Suprapubic skin (tissue), 4 donors: ENCODE measurements at regions not wholly inside any gene's neighbourhood (a gene's known extent, or its start where the extent isn't known, plus 50 kb on each side); places are given as distances from the start of the nearest gene placed in this dataset.

Experiments used
- DNase-seq, 2 donors: peaks; one replicate each; pipeline ENCODE4 v3.0.0-alpha.2; 2019; ENCODE audit warnings: low spot score in 2 of 2
- H3K27ac ChIP-seq: fragments of 200-600 bp; sonication (generic); one replicate; pipeline ENCODE4 v1.5.1; 2019
- H3K27me3 ChIP-seq: fragments of 200-600 bp; sonication (generic); one replicate; pipeline ENCODE4 v1.5.1; 2019
- H3K36me3 ChIP-seq: fragments of 200-600 bp; sonication (generic); one replicate; pipeline ENCODE4 v1.5.1; 2019
- H3K4me1 ChIP-seq: fragments of 200-600 bp; sonication (generic); one replicate; pipeline ENCODE4 v1.5.1; 2019
- H3K4me3 ChIP-seq: fragments of 200-600 bp; sonication (generic); one replicate; pipeline ENCODE4 v1.5.1; 2019; ENCODE audit warnings: mild to moderate bottlenecking
- H3K9me3 ChIP-seq: fragments of 200-600 bp; sonication (generic); one replicate; pipeline ENCODE4 v1.5.1; 2019
- EP300 ChIP-seq: sonication (generic); formaldehyde crosslinking; IDR thresholded peaks from one replicate; pipeline ENCODE4 v1.6.1; 2017; ENCODE audit warnings: antibody characterized with exemption
- POLR2A ChIP-seq, 2 donors: fragments of 450-650 bp; IDR thresholded peaks; one replicate each; pipeline ENCODE4 v1.6.1; 2017; ENCODE audit warnings: antibody characterized with exemption in 2 of 2, mild to moderate bottlenecking in 2 of 2, moderate library complexity in 2 of 2
- POLR2AphosphoS5 ChIP-seq, 3 donors: sonication (generic); formaldehyde crosslinking; IDR thresholded peaks; one replicate each; pipeline ENCODE4 v1.6.1; 2017; ENCODE audit warnings: antibody characterized with exemption in 3 of 3
- WGBS: methylation state at CpG from one replicate; pipeline ENCODE4 v1.1.5; 2018; 5-methylcytosine and 5-hydroxymethylcytosine counted together
- TF ChIP-seq, protein P1 (sequence below), 2 donors: fragments of 200-600 bp in 1 of 2; fragments of 450-650 bp in 1 of 2; sonication (generic) in 1 of 2; IDR thresholded peaks; one replicate each; pipeline ENCODE4 v1.5.1; 2016 to 2019; ENCODE audit warnings: antibody characterized with exemption in 2 of 2, mild to moderate bottlenecking in 1 of 2, moderate library complexity in 1 of 2

DNA sequence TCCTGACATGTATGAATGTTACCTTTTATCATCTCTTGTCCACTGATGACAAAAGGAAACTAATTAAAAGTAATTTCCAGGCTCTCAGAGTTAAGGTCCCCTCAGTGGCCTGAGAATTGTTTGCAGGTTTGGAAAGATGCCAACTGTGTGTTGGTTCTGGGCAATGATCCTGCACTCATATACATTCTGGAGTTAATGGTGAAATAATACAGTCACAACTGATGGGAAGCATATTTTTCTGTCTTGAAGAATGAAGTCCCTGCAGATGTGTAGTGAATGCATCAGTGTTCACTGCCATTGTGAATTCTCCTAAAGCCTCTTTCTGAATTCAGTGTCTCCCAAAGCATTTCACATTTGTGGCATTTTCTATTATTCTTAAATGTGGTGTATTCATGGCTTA, 238.1 kb upstream of the PPP1R2C start:
- H3K9me3 ChIP-seq = no peaks in the 10 kb centered on the region
- H3K4me3 ChIP-seq = no peak overlapping the region
- TF ChIP-seq POLR2A (IDR thresholded peaks at IDR 0.05) (no peak), POLR2AphosphoS5 (IDR thresholded peaks at IDR 0.05) (no peak), EP300 (no peak)
- TF ChIP-seq, protein P1, sequence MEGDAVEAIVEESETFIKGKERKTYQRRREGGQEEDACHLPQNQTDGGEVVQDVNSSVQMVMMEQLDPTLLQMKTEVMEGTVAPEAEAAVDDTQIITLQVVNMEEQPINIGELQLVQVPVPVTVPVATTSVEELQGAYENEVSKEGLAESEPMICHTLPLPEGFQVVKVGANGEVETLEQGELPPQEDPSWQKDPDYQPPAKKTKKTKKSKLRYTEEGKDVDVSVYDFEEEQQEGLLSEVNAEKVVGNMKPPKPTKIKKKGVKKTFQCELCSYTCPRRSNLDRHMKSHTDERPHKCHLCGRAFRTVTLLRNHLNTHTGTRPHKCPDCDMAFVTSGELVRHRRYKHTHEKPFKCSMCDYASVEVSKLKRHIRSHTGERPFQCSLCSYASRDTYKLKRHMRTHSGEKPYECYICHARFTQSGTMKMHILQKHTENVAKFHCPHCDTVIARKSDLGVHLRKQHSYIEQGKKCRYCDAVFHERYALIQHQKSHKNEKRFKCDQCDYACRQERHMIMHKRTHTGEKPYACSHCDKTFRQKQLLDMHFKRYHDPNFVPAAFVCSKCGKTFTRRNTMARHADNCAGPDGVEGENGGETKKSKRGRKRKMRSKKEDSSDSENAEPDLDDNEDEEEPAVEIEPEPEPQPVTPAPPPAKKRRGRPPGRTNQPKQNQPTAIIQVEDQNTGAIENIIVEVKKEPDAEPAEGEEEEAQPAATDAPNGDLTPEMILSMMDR (IDR thresholded peaks at IDR 0.05) = no peak
- no peaks in the 10 kb centered on the region for H3K36me3 ChIP-seq
- H3K4me1 ChIP-seq = no peaks in the 10 kb centered on the region
- no peaks in the 10 kb centered on the region for H3K27me3 ChIP-seq
- no peak overlapping the region for H3K27ac ChIP-seq
- DNase-seq = no peak

DNA sequence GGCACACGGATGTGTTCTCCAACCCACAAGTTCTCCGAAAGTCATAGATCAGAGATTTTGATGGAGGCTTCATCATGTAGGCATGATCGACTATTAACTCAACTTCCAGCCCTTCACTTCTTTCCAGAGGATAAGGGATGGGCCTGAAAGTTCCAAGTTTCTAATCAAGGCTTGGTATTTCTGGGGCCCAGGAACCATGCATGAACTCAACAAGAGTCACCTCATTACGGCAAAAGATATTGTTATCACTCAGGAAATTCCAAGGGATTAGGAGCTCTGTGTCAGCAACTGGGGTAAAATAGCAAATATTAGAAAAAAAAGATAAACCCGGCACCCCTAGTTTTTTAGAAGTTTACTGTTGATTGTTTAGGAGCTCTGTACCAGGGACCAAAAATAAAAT, 240.1 kb upstream of the PPP1R2C start:
- Histone ChIP-seq H3K4me3 (no peak overlapping the region), H3K27me3 (no peaks in the 10 kb centered on the region), H3K9me3 (no peaks in the 10 kb centered on the region), H3K4me1 (no peaks in the 10 kb centered on the region), H3K36me3 (no peaks in the 10 kb centered on the region), H3K27ac (no peak overlapping the region)
- DNase-seq = no peak
- TF ChIP-seq POLR2A (IDR thresholded peaks at IDR 0.05) (no peak), POLR2AphosphoS5 (IDR thresholded peaks at IDR 0.05) (no peak), EP300 (no peak)
- TF ChIP-seq, protein P1 (IDR thresholded peaks at IDR 0.05) = no peak
- WGBS = 93% methylated on average over 5 of the region's 5 CpGs

DNA sequence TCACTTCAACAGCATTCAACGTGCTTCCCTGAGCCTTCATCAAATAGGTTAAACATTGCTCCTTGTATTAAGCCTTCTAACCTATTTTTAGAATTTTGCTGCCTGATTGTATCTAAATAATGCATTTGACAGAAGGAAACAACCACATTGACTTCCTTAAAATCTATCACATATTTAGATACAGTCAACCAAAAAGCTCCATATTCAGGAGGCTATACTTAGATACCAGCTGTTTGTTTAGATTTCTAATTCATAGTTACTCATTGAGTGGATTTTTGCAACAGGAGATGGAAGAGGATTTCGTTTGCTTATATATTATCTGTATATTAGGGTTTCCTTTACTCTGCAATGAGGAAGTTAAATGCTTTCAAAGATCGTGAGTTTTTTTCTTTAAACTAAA, 241.1 kb upstream of the PPP1R2C start:
- Histone ChIP-seq H3K27ac (no peak overlapping the region), H3K9me3 (no peaks in the 10 kb centered on the region)
- WGBS = 45% methylated on average over 3 of the region's 3 CpGs

DNA sequence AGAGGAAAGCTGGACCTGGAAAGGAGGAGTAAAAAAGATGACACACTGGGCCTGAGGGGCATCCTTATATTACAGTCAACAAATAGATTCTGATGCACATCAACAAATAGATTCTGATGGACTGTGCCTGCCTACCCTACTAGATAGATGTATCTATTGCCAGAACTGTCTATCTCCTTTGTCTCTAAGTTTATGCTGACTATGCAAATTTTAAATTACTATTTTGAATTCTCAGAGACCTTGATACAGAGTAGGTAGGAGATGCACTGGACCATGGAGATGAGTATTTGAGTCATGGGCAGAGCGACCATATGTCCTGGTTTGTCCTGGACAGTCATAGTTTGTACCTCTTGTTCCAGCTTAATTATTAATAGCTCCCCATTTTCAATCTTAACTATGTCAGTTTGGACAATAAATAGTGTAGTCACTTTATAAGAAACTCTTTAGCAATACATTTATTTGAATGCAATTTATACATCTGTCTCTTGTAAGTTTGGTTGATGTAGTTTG, 247.9 kb upstream of the PPP1R2C start:
- DNase-seq = no peak
- Histone ChIP-seq H3K27me3 (no peaks in the 10 kb centered on the region), H3K4me1 (no peaks in the 10 kb centered on the region), H3K9me3 (no peaks in the 10 kb centered on the region), H3K36me3 (no peaks in the 10 kb centered on the region), H3K4me3 (no peak overlapping the region), H3K27ac (no peak overlapping the region)
- TF ChIP-seq EP300 (no peak), POLR2AphosphoS5 (IDR thresholded peaks at IDR 0.05) (no peak), POLR2A (IDR thresholded peaks at IDR 0.05) (no peak)
- 84% methylated on average over 1 of the region's 1 CpG for WGBS

More for the DNA sequence above, 241.1 kb upstream of the PPP1R2C start:
- TF ChIP-seq EP300 (no peak), POLR2A (IDR thresholded peaks at IDR 0.05) (no peak), POLR2AphosphoS5 (IDR thresholded peaks at IDR 0.05) (no peak)
- TF ChIP-seq, protein P1 (IDR thresholded peaks at IDR 0.05) = no peak
- no peak for DNase-seq
- no peaks in the 10 kb centered on the region for H3K27me3 ChIP-seq
- no peaks in the 10 kb centered on the region for H3K36me3 ChIP-seq
- H3K4me3 ChIP-seq = no peak overlapping the region
- no peaks in the 10 kb centered on the region for H3K4me1 ChIP-seq

DNA sequence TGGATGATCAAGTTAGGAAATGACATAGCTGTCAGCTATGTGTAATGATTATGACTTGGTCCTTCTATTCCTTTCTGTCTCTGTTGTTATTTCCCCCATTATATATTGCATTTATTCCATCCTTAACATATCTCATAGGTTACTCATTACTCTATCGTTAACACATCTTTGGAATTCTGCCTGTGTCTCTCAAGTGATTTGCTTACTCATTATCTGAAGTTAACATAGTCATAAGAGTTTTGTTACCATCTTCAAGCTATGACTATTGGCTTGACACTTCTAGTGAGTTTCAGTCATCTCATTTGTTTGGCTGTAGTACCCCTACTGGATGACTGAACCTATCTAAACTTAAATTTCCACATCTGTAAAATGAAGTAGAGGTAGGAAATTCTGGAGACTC, 286.1 kb upstream of the PPP1R2C start:
- Histone ChIP-seq H3K4me3 (no peak overlapping the region), H3K27me3 (no peaks in the 10 kb centered on the region), H3K36me3 (no peaks in the 10 kb centered on the region), H3K27ac (no peak overlapping the region), H3K9me3 (no peaks in the 10 kb centered on the region), H3K4me1 (no peaks in the 10 kb centered on the region)
- 73% methylated on average over 1 of the region's 1 CpG for WGBS
- TF ChIP-seq, protein P1 (IDR thresholded peaks at IDR 0.05) = no peak
- TF ChIP-seq POLR2A (IDR thresholded peaks at IDR 0.05) (no peak), EP300 (no peak), POLR2AphosphoS5 (IDR thresholded peaks at IDR 0.05) (no peak)
- DNase-seq = no peak

DNA sequence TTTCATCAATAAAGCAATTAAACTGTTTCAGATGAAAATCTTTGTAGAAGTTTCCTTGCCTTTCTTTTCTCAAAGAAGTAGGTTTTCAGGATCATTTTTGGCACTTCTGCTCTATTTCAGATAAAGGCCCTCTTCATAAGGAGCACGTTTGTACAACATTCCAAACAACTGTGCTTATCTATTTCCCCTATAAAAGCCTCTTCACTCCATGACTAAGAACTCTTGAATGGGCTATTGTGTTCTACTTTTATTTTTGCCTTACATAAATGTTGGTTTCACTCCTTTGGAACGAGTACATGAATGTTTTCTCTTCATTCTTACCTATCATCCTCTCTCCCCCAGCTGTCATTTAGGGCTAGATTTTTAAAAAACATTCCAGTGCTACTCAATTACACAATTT, 288.0 kb upstream of the PPP1R2C start:
- Histone ChIP-seq H3K9me3 (no peaks in the 10 kb centered on the region), H3K36me3 (no peaks in the 10 kb centered on the region), H3K4me3 (no peak overlapping the region), H3K4me1 (no peaks in the 10 kb centered on the region), H3K27me3 (no peaks in the 10 kb centered on the region), H3K27ac (no peak overlapping the region)
- WGBS = 37% methylated on average over 2 of the region's 2 CpGs
- TF ChIP-seq, protein P1 (IDR thresholded peaks at IDR 0.05) = no peak
- TF ChIP-seq POLR2AphosphoS5 (IDR thresholded peaks at IDR 0.05) = no peak
- TF ChIP-seq EP300 = no peak
- no peak for TF ChIP-seq POLR2A (IDR thresholded peaks at IDR 0.05)
- DNase-seq = no peak
